ENCODE measurements at regions not wholly inside any gene's neighbourhood (a gene's known extent, or its start where the extent isn't known, plus 50 kb on each side); places are given as distances from the start of the nearest gene placed in this dataset.

- H3K9me3 ChIP-seq (ENCODE audit: control insufficient read depth in 2 of 2, insufficient read depth in 1 of 2, low read depth in 1 of 2, low read length in 1 of 2), result peaks cover 0 to 4% of the 10 kb centered on the region in 2 donors
- H3K27me3 ChIP-seq (ENCODE audit: control insufficient read depth in 3 of 3, insufficient read depth in 3 of 3, low read length in 3 of 3), result no peaks in the 10 kb centered on the region
- H3K4me1 ChIP-seq (ENCODE audit: control insufficient read depth in 3 of 3, insufficient read depth in 2 of 3, low read depth in 1 of 3, low read length in 2 of 3), result no peaks in the 10 kb centered on the region
- no peaks in the 10 kb centered on the region for H3K36me3 ChIP-seq (ENCODE audit: control insufficient read depth in 3 of 3, insufficient read depth in 2 of 3, low read depth in 1 of 3, low read length in 3 of 3)
- FAIRE-seq (no peak), DNase-seq (no peak)
- WGBS, 3 donors, result 64 to 80% (median 74%) methylated on average over 1 of the region's 1 CpG
- H3K27ac ChIP-seq (ENCODE audit: low read depth in 1 of 3, low read length in 2 of 3), result no peak overlapping the region
- no peak overlapping the region for H3K4me3 ChIP-seq (ENCODE audit: low read depth in 1 of 3, low read length in 3 of 3)
Observed at GRCh38 chr6:142671791-142672190, 273.2 kb downstream of the HIVEP2 start.

- FAIRE-seq (no peak), DNase-seq (no peak)
- H3K9me3 ChIP-seq (ENCODE audit: control insufficient read depth in 2 of 2, insufficient read depth in 1 of 2, low read depth in 1 of 2, low read length in 1 of 2), result peaks cover 0 to 1% of the 10 kb centered on the region in 2 donors
- H3K27me3 ChIP-seq (ENCODE audit: control insufficient read depth in 3 of 3, insufficient read depth in 3 of 3, low read length in 3 of 3), result no peaks in the 10 kb centered on the region
- H3K4me1 ChIP-seq (ENCODE audit: control insufficient read depth in 3 of 3, insufficient read depth in 2 of 3, low read depth in 1 of 3, low read length in 2 of 3), result no peaks in the 10 kb centered on the region
- H3K36me3 ChIP-seq (ENCODE audit: control insufficient read depth in 3 of 3, insufficient read depth in 2 of 3, low read depth in 1 of 3, low read length in 3 of 3), result no peaks in the 10 kb centered on the region
- H3K4me3 ChIP-seq (ENCODE audit: low read depth in 1 of 3, low read length in 3 of 3), result no peak overlapping the region
- 87 to 93% (median 91%) methylated on average over 5 of the region's 5 CpGs for WGBS, 3 donors
- H3K27ac ChIP-seq (ENCODE audit: low read depth in 1 of 3, low read length in 2 of 3), result no peak overlapping the region
Observed at GRCh38 chr6:142675517-142675916, 269.5 kb downstream of the HIVEP2 start.

GRCh38 chr6:142676027-142676443 is 268.9 kb downstream of the HIVEP2 start:
- Histone ChIP-seq H3K9me3 (ENCODE audit: control insufficient read depth in 2 of 2, insufficient read depth in 1 of 2, low read depth in 1 of 2, low read length in 1 of 2) (no peaks in the 10 kb centered on the region), H3K36me3 (ENCODE audit: control insufficient read depth in 3 of 3, insufficient read depth in 2 of 3, low read depth in 1 of 3, low read length in 3 of 3) (no peaks in the 10 kb centered on the region), H3K4me1 (ENCODE audit: control insufficient read depth in 3 of 3, insufficient read depth in 2 of 3, low read depth in 1 of 3, low read length in 2 of 3) (no peaks in the 10 kb centered on the region), H3K4me3 (ENCODE audit: low read depth in 1 of 3, low read length in 3 of 3) (no peak overlapping the region), H3K27me3 (ENCODE audit: control insufficient read depth in 3 of 3, insufficient read depth in 3 of 3, low read length in 3 of 3) (no peaks in the 10 kb centered on the region), H3K27ac (ENCODE audit: low read depth in 1 of 3, low read length in 2 of 3) (no peak overlapping the region)
- FAIRE-seq (no peak), DNase-seq (no peak)
- WGBS, 3 donors, result 74 to 79% (median 75%) methylated on average over 5 of the region's 5 CpGs

- no peak for FAIRE-seq
- H3K36me3 ChIP-seq (ENCODE audit: control insufficient read depth in 3 of 3, insufficient read depth in 2 of 3, low read depth in 1 of 3, low read length in 3 of 3), result no peaks in the 10 kb centered on the region
- WGBS, 3 donors, result 77 to 82% (median 81%) methylated on average over 5 of the region's 5 CpGs
Observed at GRCh38 chr6:142676647-142677192, 268.3 kb downstream of the HIVEP2 start.

GRCh38 chr6:142679907-142680700 is 264.9 kb downstream of the HIVEP2 start:
- WGBS, 3 donors, result 57 to 73% (median 69%) methylated on average over 4 of the region's 4 CpGs
- H3K4me3 ChIP-seq (ENCODE audit: low read depth in 1 of 3, low read length in 3 of 3), result no peak overlapping the region
- no peaks in the 10 kb centered on the region for H3K36me3 ChIP-seq (ENCODE audit: control insufficient read depth in 3 of 3, insufficient read depth in 2 of 3, low read depth in 1 of 3, low read length in 3 of 3)
- H3K4me1 ChIP-seq (ENCODE audit: control insufficient read depth in 3 of 3, insufficient read depth in 2 of 3, low read depth in 1 of 3, low read length in 2 of 3), result no peaks in the 10 kb centered on the region
- DNase-seq, result no peak
- no peak for FAIRE-seq
- H3K27ac ChIP-seq (ENCODE audit: low read depth in 1 of 3, low read length in 2 of 3), result no peak overlapping the region
- H3K9me3 ChIP-seq (ENCODE audit: control insufficient read depth in 2 of 2, insufficient read depth in 1 of 2, low read depth in 1 of 2, low read length in 1 of 2), result no peaks in the 10 kb centered on the region
- H3K27me3 ChIP-seq (ENCODE audit: control insufficient read depth in 3 of 3, insufficient read depth in 3 of 3, low read length in 3 of 3), result no peaks in the 10 kb centered on the region

More at GRCh38 chr6:142676647-142677192, 268.3 kb downstream of the HIVEP2 start:
- no peak overlapping the region for H3K4me3 ChIP-seq (ENCODE audit: low read depth in 1 of 3, low read length in 3 of 3)
- H3K4me1 ChIP-seq (ENCODE audit: control insufficient read depth in 3 of 3, insufficient read depth in 2 of 3, low read depth in 1 of 3, low read length in 2 of 3), result no peaks in the 10 kb centered on the region
- H3K9me3 ChIP-seq (ENCODE audit: control insufficient read depth in 2 of 2, insufficient read depth in 1 of 2, low read depth in 1 of 2, low read length in 1 of 2), result no peaks in the 10 kb centered on the region
- H3K27ac ChIP-seq (ENCODE audit: low read depth in 1 of 3, low read length in 2 of 3), result no peak overlapping the region
- H3K27me3 ChIP-seq (ENCODE audit: control insufficient read depth in 3 of 3, insufficient read depth in 3 of 3, low read length in 3 of 3), result no peaks in the 10 kb centered on the region
- DNase-seq, result no peak

GRCh38 chr6:142681099-142681498 is 263.9 kb downstream of the HIVEP2 start:
- DNase-seq (no peak), FAIRE-seq (no peak)

GRCh38 chr6:142682985-142683384 is 262.0 kb downstream of the HIVEP2 start:
- no peaks in the 10 kb centered on the region for H3K27me3 ChIP-seq (ENCODE audit: control insufficient read depth in 3 of 3, insufficient read depth in 3 of 3, low read length in 3 of 3)
- H3K36me3 ChIP-seq (ENCODE audit: control insufficient read depth in 3 of 3, insufficient read depth in 2 of 3, low read depth in 1 of 3, low read length in 3 of 3), result no peaks in the 10 kb centered on the region
- DNase-seq, result no peak
- H3K4me1 ChIP-seq (ENCODE audit: control insufficient read depth in 3 of 3, insufficient read depth in 2 of 3, low read depth in 1 of 3, low read length in 2 of 3), result no peaks in the 10 kb centered on the region
- no peaks in the 10 kb centered on the region for H3K9me3 ChIP-seq (ENCODE audit: control insufficient read depth in 2 of 2, insufficient read depth in 1 of 2, low read depth in 1 of 2, low read length in 1 of 2)
- H3K27ac ChIP-seq (ENCODE audit: low read depth in 1 of 3, low read length in 2 of 3), result no peak overlapping the region
- H3K4me3 ChIP-seq (ENCODE audit: low read depth in 1 of 3, low read length in 3 of 3), result no peak overlapping the region
- 39 to 81% (median 49%) methylated on average over 2 of the region's 2 CpGs for WGBS, 3 donors
- FAIRE-seq, result no peak

More at GRCh38 chr6:142681099-142681498, 263.9 kb downstream of the HIVEP2 start:
- H3K27me3 ChIP-seq (ENCODE audit: control insufficient read depth in 3 of 3, insufficient read depth in 3 of 3, low read length in 3 of 3), result no peaks in the 10 kb centered on the region
- WGBS, 3 donors, result 87 to 95% (median 93%) methylated on average over 5 of the region's 5 CpGs
- H3K36me3 ChIP-seq (ENCODE audit: control insufficient read depth in 3 of 3, insufficient read depth in 2 of 3, low read depth in 1 of 3, low read length in 3 of 3), result no peaks in the 10 kb centered on the region
- H3K4me1 ChIP-seq (ENCODE audit: control insufficient read depth in 3 of 3, insufficient read depth in 2 of 3, low read depth in 1 of 3, low read length in 2 of 3), result no peaks in the 10 kb centered on the region
- H3K4me3 ChIP-seq (ENCODE audit: low read depth in 1 of 3, low read length in 3 of 3), result no peak overlapping the region
- H3K9me3 ChIP-seq (ENCODE audit: control insufficient read depth in 2 of 2, insufficient read depth in 1 of 2, low read depth in 1 of 2, low read length in 1 of 2), result no peaks in the 10 kb centered on the region
- H3K27ac ChIP-seq (ENCODE audit: low read depth in 1 of 3, low read length in 2 of 3), result no peak overlapping the region

GRCh38 chr6:142683714-142684141 is 261.2 kb downstream of the HIVEP2 start:
- Histone ChIP-seq H3K27ac (ENCODE audit: low read depth in 1 of 3, low read length in 2 of 3) (no peak overlapping the region), H3K4me1 (ENCODE audit: control insufficient read depth in 3 of 3, insufficient read depth in 2 of 3, low read depth in 1 of 3, low read length in 2 of 3) (no peaks in the 10 kb centered on the region), H3K36me3 (ENCODE audit: control insufficient read depth in 3 of 3, insufficient read depth in 2 of 3, low read depth in 1 of 3, low read length in 3 of 3) (no peaks in the 10 kb centered on the region), H3K9me3 (ENCODE audit: control insufficient read depth in 2 of 2, insufficient read depth in 1 of 2, low read depth in 1 of 2, low read length in 1 of 2) (no peaks in the 10 kb centered on the region), H3K27me3 (ENCODE audit: control insufficient read depth in 3 of 3, insufficient read depth in 3 of 3, low read length in 3 of 3) (no peaks in the 10 kb centered on the region), H3K4me3 (ENCODE audit: low read depth in 1 of 3, low read length in 3 of 3) (no peak overlapping the region)
- no peak for DNase-seq
- FAIRE-seq, result no peak
- WGBS, 3 donors, result 88 to 90% (median 89%) methylated on average over 6 of the region's 6 CpGs
